ENCODE measurements at regions not wholly inside any gene's neighbourhood (a gene's known extent, or its start where the extent isn't known, plus 50 kb on each side); places are given as distances from the start of the nearest gene placed in this dataset.

GRCh38 chr14:40318211-40318719 lies 886.0 kb upstream of the FBXO33 start:
- no peak for TF ChIP-seq POLR2A (IDR thresholded peaks at IDR 0.05)
- TF ChIP-seq CTCF (IDR thresholded peaks at IDR 0.05 in 8 of 11, conservative IDR thresholded peaks at IDR 0.05 in 3 of 11), result no peak
- no peak for TF ChIP-seq POLR2AphosphoS5 (IDR thresholded peaks at IDR 0.05)
